Type B pancreatic cell (in vitro differentiated cells): ENCODE measurements at regions not wholly inside any gene's neighbourhood (a gene's known extent, or its start where the extent isn't known, plus 50 kb on each side); places are given as distances from the start of the nearest gene placed in this dataset.

ENCODE experiments used
- DNase-seq: peaks from one replicate; pipeline ENCODE4 v3.0.0; 2021; ENCODE audit warnings: mixed read lengths; ENCODE audit not compliant: unreplicated experiment; ENCODE audit errors: extremely low spot score
- H3K27ac Mint-ChIP-seq: 2 replicates; pipeline ENCODE4 v1.8.0; 2021; ENCODE audit warnings: mild to moderate bottlenecking, mixed read lengths
- H3K27me3 Mint-ChIP-seq: 2 replicates; pipeline ENCODE4 v1.8.0; 2021; ENCODE audit warnings: mixed read lengths
- H3K36me3 Mint-ChIP-seq: 2 replicates; pipeline ENCODE4 v1.8.0; 2021; ENCODE audit warnings: mixed read lengths
- H3K4me1 Mint-ChIP-seq: one replicate; pipeline ENCODE4 v1.8.0; 2021; ENCODE audit warnings: mixed read lengths; ENCODE audit not compliant: unreplicated experiment
- H3K4me3 Mint-ChIP-seq: 2 replicates; pipeline ENCODE4 v1.8.0; 2021; ENCODE audit warnings: mild to moderate bottlenecking, mixed read lengths
- H3K9me3 Mint-ChIP-seq: 2 replicates; pipeline ENCODE4 v1.8.0; 2021; ENCODE audit warnings: mixed read lengths
- TF ChIP-seq, protein P1 (sequence below): fragments of 200-600 bp; sonication (generic); conservative IDR thresholded peaks from 2 replicates; pipeline ENCODE4 v1.5.0; 2021; ENCODE audit warnings: antibody characterized with exemption, mild to moderate bottlenecking

DNA sequence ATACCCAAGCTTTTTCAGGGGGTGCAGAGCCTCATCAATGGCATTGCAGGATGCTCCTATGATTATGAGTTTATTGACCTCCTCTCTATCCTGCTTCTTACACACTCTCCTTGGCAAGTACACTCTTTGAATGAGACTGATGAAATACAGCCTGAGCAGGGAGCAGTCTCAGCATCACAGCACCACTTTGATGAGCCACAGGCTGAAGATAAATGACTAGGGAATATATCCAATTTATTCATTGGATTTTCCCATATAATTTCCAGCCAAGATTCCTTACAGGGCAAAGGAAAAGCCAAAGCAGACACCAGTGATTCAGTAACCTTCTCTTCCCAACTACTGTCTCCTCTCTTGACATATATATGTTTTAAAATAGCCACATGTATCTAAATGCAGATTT, 79.2 kb downstream of the CASP12 start:
- Mint-ChIP-seq H3K27me3 (no peaks in the 10 kb centered on the region), H3K27ac (no peak overlapping the region), H3K4me1 (no peaks in the 10 kb centered on the region), H3K36me3 (no peaks in the 10 kb centered on the region), H3K9me3 (no peaks in the 10 kb centered on the region), H3K4me3 (no peak overlapping the region)
- TF ChIP-seq, protein P1, sequence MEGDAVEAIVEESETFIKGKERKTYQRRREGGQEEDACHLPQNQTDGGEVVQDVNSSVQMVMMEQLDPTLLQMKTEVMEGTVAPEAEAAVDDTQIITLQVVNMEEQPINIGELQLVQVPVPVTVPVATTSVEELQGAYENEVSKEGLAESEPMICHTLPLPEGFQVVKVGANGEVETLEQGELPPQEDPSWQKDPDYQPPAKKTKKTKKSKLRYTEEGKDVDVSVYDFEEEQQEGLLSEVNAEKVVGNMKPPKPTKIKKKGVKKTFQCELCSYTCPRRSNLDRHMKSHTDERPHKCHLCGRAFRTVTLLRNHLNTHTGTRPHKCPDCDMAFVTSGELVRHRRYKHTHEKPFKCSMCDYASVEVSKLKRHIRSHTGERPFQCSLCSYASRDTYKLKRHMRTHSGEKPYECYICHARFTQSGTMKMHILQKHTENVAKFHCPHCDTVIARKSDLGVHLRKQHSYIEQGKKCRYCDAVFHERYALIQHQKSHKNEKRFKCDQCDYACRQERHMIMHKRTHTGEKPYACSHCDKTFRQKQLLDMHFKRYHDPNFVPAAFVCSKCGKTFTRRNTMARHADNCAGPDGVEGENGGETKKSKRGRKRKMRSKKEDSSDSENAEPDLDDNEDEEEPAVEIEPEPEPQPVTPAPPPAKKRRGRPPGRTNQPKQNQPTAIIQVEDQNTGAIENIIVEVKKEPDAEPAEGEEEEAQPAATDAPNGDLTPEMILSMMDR, result no peak
- no peak for DNase-seq

DNA sequence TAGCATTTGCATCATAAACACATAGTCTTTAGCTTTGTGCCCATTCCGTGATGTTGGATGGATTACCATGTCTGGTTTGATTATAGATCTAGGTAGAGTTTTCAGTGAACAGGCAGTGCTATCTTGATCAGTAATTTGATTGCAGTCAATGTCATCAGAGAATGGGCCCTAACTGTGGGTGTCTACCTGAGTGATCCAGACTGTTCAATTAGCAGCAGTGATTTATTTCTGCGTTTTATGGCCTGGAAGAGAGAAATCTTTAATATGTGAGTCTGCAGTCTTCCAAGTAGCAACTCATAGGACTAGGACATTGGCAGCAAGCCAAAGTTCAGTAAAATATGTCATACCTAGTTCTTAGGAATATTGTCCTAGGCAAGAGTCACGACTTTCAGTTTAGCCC, 80.3 kb downstream of the CASP12 start:
- H3K4me1 Mint-ChIP-seq, result no peaks in the 10 kb centered on the region
- H3K9me3 Mint-ChIP-seq, result no peaks in the 10 kb centered on the region
- no peaks in the 10 kb centered on the region for H3K27me3 Mint-ChIP-seq
- TF ChIP-seq, protein P1, result no peak
- H3K4me3 Mint-ChIP-seq, result no peak overlapping the region
- H3K27ac Mint-ChIP-seq, result no peak overlapping the region
- DNase-seq, result no peak
- H3K36me3 Mint-ChIP-seq, result no peaks in the 10 kb centered on the region

DNA sequence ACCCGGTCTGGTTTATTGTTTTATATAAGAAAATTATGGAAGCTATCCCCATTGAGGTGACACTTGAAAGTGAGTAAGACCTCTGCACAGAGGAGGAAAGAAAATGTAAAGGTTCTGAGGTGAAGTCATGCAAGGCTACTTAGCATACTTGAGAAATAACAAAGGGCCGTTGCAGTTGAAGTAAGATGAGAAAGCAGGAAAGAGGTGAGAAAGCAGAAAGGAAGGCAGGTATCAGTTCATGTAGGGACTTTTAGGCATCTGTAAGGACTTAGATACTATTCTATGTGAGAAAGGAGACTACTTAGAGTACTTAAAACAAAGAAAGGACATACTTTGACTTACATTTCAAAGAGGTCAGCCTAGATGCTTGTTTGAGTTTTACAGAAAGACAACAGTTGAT, 84.7 kb downstream of the CASP12 start:
- DNase-seq, result no peak
- Mint-ChIP-seq H3K27me3 (no peaks in the 10 kb centered on the region), H3K9me3 (no peaks in the 10 kb centered on the region), H3K36me3 (no peaks in the 10 kb centered on the region), H3K27ac (no peak overlapping the region), H3K4me3 (no peak overlapping the region), H3K4me1 (no peaks in the 10 kb centered on the region)
- TF ChIP-seq, protein P1, result no peak

DNA sequence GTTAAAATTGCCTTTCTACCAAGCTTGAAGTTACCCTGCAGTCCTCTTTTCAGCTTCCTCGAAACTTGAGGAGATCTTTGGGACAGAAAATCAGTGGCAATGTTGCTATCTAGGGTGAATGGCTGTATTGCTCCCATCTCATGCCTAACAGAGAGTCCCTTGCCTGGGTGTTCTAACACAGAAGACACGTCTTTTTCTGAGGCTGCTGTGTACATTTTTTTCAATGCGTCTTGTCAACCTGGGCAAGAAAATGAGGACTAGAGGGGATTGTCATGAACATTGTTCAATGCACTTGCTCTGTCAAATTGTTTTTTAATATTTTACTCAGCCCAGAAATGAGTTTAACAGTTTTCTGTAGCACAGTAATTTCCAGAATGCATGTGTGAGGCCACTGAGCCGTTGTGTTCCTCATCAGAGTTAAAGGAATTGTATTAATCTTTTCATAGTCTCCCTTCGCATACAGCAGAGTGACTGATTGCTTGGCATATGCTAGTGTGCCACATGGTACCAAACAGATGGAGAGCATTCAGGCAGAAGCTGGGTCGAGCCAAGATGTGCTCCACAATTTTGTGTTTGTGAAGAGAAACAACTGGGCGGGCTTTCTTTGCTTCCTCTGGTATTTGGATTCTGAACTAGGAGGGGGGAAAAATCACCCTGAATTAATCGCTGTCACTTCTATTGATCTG, 86.0 kb downstream of the CASP12 start:
- no peak overlapping the region for H3K27ac Mint-ChIP-seq
- TF ChIP-seq, protein P1, result no peak
- no peaks in the 10 kb centered on the region for H3K36me3 Mint-ChIP-seq
- no peak for DNase-seq
- no peaks in the 10 kb centered on the region for H3K9me3 Mint-ChIP-seq
- no peak overlapping the region for H3K4me3 Mint-ChIP-seq
- H3K4me1 Mint-ChIP-seq, result no peaks in the 10 kb centered on the region
- H3K27me3 Mint-ChIP-seq, result no peaks in the 10 kb centered on the region

DNA sequence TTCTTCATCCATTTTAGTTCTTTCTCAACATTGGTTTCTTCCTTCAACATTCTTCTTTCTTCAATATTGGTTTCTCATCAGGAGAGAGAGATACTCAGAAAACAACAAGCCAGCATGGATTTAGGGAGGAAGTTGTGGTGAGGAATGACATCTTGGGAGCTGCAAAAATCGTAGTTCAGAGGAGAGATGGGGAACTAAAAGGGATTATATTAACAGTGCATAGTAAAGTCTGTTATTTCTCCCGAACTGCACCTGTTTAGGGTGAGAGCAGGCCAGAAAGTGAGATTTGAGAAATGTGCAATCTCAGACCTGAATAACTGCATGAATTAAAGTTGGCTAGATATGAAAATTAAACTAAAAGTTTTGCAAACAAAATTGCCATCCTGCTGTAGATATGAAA, 94.5 kb downstream of the CASP12 start:
- H3K27me3 Mint-ChIP-seq, result no peaks in the 10 kb centered on the region
- H3K4me3 Mint-ChIP-seq, result no peak overlapping the region
- H3K36me3 Mint-ChIP-seq, result no peaks in the 10 kb centered on the region
- no peak for DNase-seq
- H3K4me1 Mint-ChIP-seq, result no peaks in the 10 kb centered on the region
- no peaks in the 10 kb centered on the region for H3K9me3 Mint-ChIP-seq
- TF ChIP-seq, protein P1, result no peak
- H3K27ac Mint-ChIP-seq, result no peak overlapping the region

DNA sequence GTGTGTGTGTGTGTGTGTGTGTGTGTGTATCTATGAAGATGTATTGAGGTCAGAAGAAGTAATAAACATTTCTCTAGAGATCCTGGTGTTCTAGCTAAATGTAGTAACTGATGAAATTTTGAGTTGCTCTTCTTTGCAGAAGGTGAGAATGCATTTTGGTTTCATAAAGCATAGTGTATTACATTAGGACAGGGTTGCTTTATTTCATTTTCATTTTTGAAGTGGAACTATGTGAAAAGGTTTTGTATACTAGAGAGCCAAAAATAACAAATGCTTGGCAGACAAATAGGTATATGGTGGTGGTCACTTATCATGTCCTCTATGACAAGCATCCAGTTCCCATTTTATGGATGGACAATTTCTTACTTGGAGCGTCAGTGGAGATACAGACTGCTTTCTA, 99.0 kb downstream of the CASP12 start:
- TF ChIP-seq, protein P1, result no peak
- Mint-ChIP-seq H3K36me3 (no peaks in the 10 kb centered on the region), H3K27ac (no peak overlapping the region), H3K4me1 (no peaks in the 10 kb centered on the region), H3K27me3 (no peaks in the 10 kb centered on the region), H3K9me3 (peaks cover 9% of the 10 kb centered on the region), H3K4me3 (no peak overlapping the region)
- DNase-seq, result no peak
